Endothelial cell of umbilical vein (primary cell): ENCODE measurements at regions not wholly inside any gene's neighbourhood (a gene's known extent, or its start where the extent isn't known, plus 50 kb on each side); places are given as distances from the start of the nearest gene placed in this dataset.

Experiments
- BruUV-seq: library from RNA; stranded (reverse); fragments of 400-500 nt; replicated peaks from 2 replicates; lab custom pipeline; 2021; lab: Mats Ljungman, UMichigan
- CTCF ChIA-PET: fragments of 300-600, 350-600 bp; sonication (Branson Sonifier 250); formaldehyde crosslinking; loops from one replicate; lab custom pipeline; 2021; ENCODE audit warnings: antibody characterized with exemption, inconsistent platforms; lab: Charles Lee
- POLR2A ChIA-PET: fragments of 300-600, 350-600 bp; sonication (Branson Sonifier 250); formaldehyde crosslinking; loops from one replicate; lab custom pipeline; 2021; ENCODE audit warnings: antibody characterized with exemption, inconsistent platforms; lab: Charles Lee
- DNase-seq: peaks from one replicate; pipeline ENCODE4 v3.0.0-alpha.2; 2011; ENCODE audit warnings: low read depth, low spot score
- FAIRE-seq: peaks from 2 replicates; lab custom pipeline; 2011; peaks lifted over from hg19 to GRCh38; lab: Jason Lieb, UNC
- H2AFZ ChIP-seq: 2 replicates; pipeline ENCODE4 v1.6.0; 2012; ENCODE audit warnings: low read depth, low read length, control low read depth, inconsistent platforms
- H3K27ac ChIP-seq: 2 replicates; pipeline ENCODE4 v1.5.1; 2011; ENCODE audit warnings: low read depth, mild to moderate bottlenecking, control low read depth, low read length, moderate library complexity; ENCODE audit not compliant: insufficient read depth
- H3K27me3 ChIP-seq, 2 experiments: 2 replicates each; pipeline versions ENCODE4 v1.6.0 to v1.6.1; 2011; ENCODE audit warnings: low read length in 2 of 2, mixed read lengths in 1 of 2; ENCODE audit not compliant: control insufficient read depth in 2 of 2, insufficient read depth in 2 of 2
- H3K36me3 ChIP-seq, 2 experiments: 2 replicates in 1 of 2; 3 replicates in 1 of 2; pipeline ENCODE4 v1.5.1; 2011; ENCODE audit warnings: low read length in 2 of 2, mild to moderate bottlenecking in 1 of 2, moderate library complexity in 1 of 2; ENCODE audit not compliant: control insufficient read depth in 2 of 2, insufficient read depth in 2 of 2; ENCODE audit errors: extremely low read depth in 1 of 2
- H3K4me1 ChIP-seq: 3 replicates; pipeline ENCODE4 v1.5.1; 2011; ENCODE audit warnings: mild to moderate bottlenecking, low read length; ENCODE audit not compliant: control insufficient read depth, insufficient read depth; ENCODE audit errors: extremely low read depth
- H3K4me2 ChIP-seq: 2 replicates; pipeline ENCODE4 v1.6.1; 2011; ENCODE audit warnings: low read length, control low read depth, mixed read lengths; ENCODE audit not compliant: insufficient read depth
- H3K4me3 ChIP-seq, 3 experiments: fragments of 200-600 bp in 1 of 3; sonication (generic), shearing (Covaris generic) in 1 of 3; replicated peaks in 1 of 3; 2 replicates each; pipeline ENCODE4 v1.5.1; 2011 to 2016; ENCODE audit warnings: control low read depth in 3 of 3, low read length in 3 of 3, mild to moderate bottlenecking in 2 of 3, inconsistent platforms in 1 of 3, low read depth in 1 of 3, moderate library complexity in 1 of 3; ENCODE audit not compliant: insufficient read depth in 1 of 3
- H3K79me2 ChIP-seq: 2 replicates; pipeline ENCODE4 v1.6.0; 2012; ENCODE audit warnings: low read length, inconsistent platforms; ENCODE audit not compliant: control insufficient read depth, insufficient read depth
- H3K9ac ChIP-seq: replicated peaks from 2 replicates; pipeline ENCODE3; 2011; ENCODE audit warnings: low read length, control low read depth; ENCODE audit not compliant: insufficient read depth; ENCODE audit errors: extremely low read depth
- H3K9me1 ChIP-seq: replicated peaks from 3 replicates; pipeline ENCODE4 v1.6.0; 2011; ENCODE audit warnings: mild to moderate bottlenecking, low read length; ENCODE audit not compliant: control insufficient read depth, insufficient read depth; ENCODE audit errors: extremely low read depth
- H3K9me3 ChIP-seq: replicated peaks from 2 replicates; pipeline ENCODE4 v1.5.1; 2012; ENCODE audit warnings: low read length, inconsistent platforms; ENCODE audit not compliant: control insufficient read depth, insufficient read depth
- H4K20me1 ChIP-seq: replicated peaks from 2 replicates; pipeline ENCODE3; 2011; ENCODE audit warnings: mild to moderate bottlenecking, low read length; ENCODE audit not compliant: control insufficient read depth, insufficient read depth; ENCODE audit errors: extremely low read depth
- EZH2 ChIP-seq: IDR thresholded peaks from 2 replicates; pipeline ENCODE4 v1.6.1; 2012; ENCODE audit warnings: borderline replicate concordance, low read depth, mild to moderate bottlenecking, moderate library complexity, low read length, inconsistent platforms; ENCODE audit not compliant: severe bottlenecking
- FOS ChIP-seq: IDR thresholded peaks from 2 replicates; pipeline ENCODE4 v1.6.1; 2011; ENCODE audit warnings: mild to moderate bottlenecking, low read length, moderate library complexity, borderline replicate concordance; ENCODE audit not compliant: insufficient read depth
- GATA2 ChIP-seq: IDR thresholded peaks from 2 replicates; pipeline ENCODE4 v1.7.0; 2011; ENCODE audit warnings: low read depth, mild to moderate bottlenecking, moderate library complexity, mixed read lengths, low read length; ENCODE audit not compliant: insufficient read length, insufficient read depth
- JUN ChIP-seq: IDR thresholded peaks from 2 replicates; pipeline ENCODE4 v1.6.1; 2011; ENCODE audit warnings: borderline replicate concordance, low read depth; ENCODE audit not compliant: insufficient read length, insufficient read depth
- MYC ChIP-seq: IDR thresholded peaks from one replicate; pipeline ENCODE4 v1.6.1; 2011; ENCODE audit warnings: mild to moderate bottlenecking, low read depth, low read length
- POLR2A ChIP-seq: IDR thresholded peaks from 2 replicates; pipeline ENCODE4 v1.6.1; 2012; ENCODE audit warnings: low read depth, mild to moderate bottlenecking, control low read depth, low read length
- POLR2AphosphoS5 ChIP-seq: IDR thresholded peaks from 2 replicates; pipeline ENCODE4 v1.6.1; 2012; ENCODE audit warnings: low read depth, mild to moderate bottlenecking, control low read depth, low read length, moderate library complexity; ENCODE audit not compliant: insufficient read depth
- dilution Hi-C: fragments of 300-500 bp; cut with MboI; formaldehyde crosslinking; loops from one replicate; pipeline ENCODE4 v1.15.0; 2019; ENCODE audit warnings: low sequenced_read_pairs; ENCODE audit not compliant: extremely low pct_ligation_motif_present
- intact Hi-C: fragments of 100-400 bp; cut with micrococcal nuclease; formaldehyde crosslinking; loops from one replicate; pipeline ENCODE4 v1.10.0; 2022
- TF ChIP-seq, protein P1 (sequence below): IDR thresholded peaks from 2 replicates; pipeline ENCODE4 v1.6.1; 2011; ENCODE audit not compliant: insufficient read depth, insufficient read length

DNA sequence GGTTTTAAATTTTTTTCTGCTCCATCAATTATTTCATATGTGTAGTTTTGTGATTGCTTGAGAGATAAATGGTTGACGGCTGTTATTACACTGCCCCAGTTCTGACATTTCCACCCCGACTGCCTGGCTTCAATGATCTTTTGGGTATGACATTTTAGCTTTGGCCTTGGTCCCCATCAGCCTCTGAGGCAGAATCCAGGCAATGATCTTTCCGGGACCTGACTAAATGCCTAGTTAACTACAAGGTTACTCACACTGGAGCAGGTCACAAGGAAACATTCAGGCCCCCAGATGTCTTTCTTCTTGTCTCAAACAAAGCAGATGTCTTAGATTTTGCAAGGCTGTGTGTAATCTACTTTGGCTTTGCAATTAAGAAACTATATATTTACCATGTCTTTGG lies 61.1 kb upstream of the TMCO5A start:
- H3K9ac ChIP-seq, result no peak overlapping the region
- H3K4me3 ChIP-seq, result no peak overlapping the region
- no TSS peak for BruUV-seq
- no peaks in the 10 kb centered on the region for H3K4me1 ChIP-seq
- H3K27me3 ChIP-seq, result peaks cover 17 to 60% of the 10 kb centered on the region in 2 experiments
- ChIA-PET CTCF (interaction anchor here (0.6 to 1.5 kb wide), 2 partner anchors 109 to 133 kb away, joined by 3 read pairs; no protein-coding TSS in a partner anchor), POLR2A (no interaction called here)
- no peak overlapping the region for H3K27ac ChIP-seq
- H3K9me1 ChIP-seq, result no peaks in the 10 kb centered on the region
- dilution Hi-C loops (no loop called here), intact Hi-C loops (no loop called here)
- H2AFZ ChIP-seq, result no peak overlapping the region
- DNase-seq (no peak), FAIRE-seq (no peak)
- no peaks in the 10 kb centered on the region for H3K36me3 ChIP-seq
- H3K4me2 ChIP-seq, result no peak overlapping the region
- no peaks in the 10 kb centered on the region for H3K9me3 ChIP-seq
- no peak for TF ChIP-seq EZH2
- no peak for TF ChIP-seq POLR2AphosphoS5
- TF ChIP-seq, protein P1, sequence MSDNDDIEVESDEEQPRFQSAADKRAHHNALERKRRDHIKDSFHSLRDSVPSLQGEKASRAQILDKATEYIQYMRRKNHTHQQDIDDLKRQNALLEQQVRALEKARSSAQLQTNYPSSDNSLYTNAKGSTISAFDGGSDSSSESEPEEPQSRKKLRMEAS, result no peak
- H3K79me2 ChIP-seq, result no peaks in the 10 kb centered on the region
- H4K20me1 ChIP-seq, result no peaks in the 10 kb centered on the region

DNA sequence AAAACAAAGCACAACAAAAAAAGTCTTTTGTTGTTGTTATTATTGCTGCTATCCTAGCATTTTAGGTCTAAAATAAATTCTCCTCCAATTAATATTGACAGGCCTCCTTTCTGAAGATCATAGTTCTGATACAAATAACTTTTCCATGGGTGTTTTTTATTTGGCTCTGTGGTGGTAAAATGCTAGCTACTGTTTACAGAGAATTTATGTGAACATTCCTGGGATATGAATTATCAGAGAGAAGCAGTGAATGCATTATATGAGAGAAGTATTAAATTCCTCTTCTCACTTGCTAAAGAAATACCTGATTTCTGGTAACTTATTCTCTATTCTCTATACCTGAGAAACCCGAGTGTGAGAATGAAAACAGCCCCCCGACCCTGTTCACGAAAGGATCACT lies 57.5 kb upstream of the TMCO5A start:
- H3K4me2 ChIP-seq, result no peak overlapping the region
- H3K27ac ChIP-seq, result no peak overlapping the region
- H3K4me3 ChIP-seq, result no peak overlapping the region
- dilution Hi-C loops (no loop called here), intact Hi-C loops (no loop called here)
- H3K27me3 ChIP-seq, result peaks cover 27 to 71% of the 10 kb centered on the region in 2 experiments
- no peaks in the 10 kb centered on the region for H4K20me1 ChIP-seq
- H3K9ac ChIP-seq, result no peak overlapping the region
- H3K4me1 ChIP-seq, result no peaks in the 10 kb centered on the region
- no peaks in the 10 kb centered on the region for H3K9me3 ChIP-seq
- ChIA-PET POLR2A (no interaction called here), CTCF (no interaction called here)
- no peaks in the 10 kb centered on the region for H3K9me1 ChIP-seq
- H3K36me3 ChIP-seq, result no peaks in the 10 kb centered on the region
- no peak for FAIRE-seq
- no peak for TF ChIP-seq POLR2A
- no peak for TF ChIP-seq GATA2
- TF ChIP-seq, protein P1, result no peak
- TF ChIP-seq MYC, result no peak
- no peak for TF ChIP-seq POLR2AphosphoS5
- no peak for TF ChIP-seq FOS
- no peak for TF ChIP-seq JUN
- no peaks in the 10 kb centered on the region for H3K79me2 ChIP-seq
- DNase-seq, result no peak
- BruUV-seq, result no TSS peak
- H2AFZ ChIP-seq, result no peak overlapping the region
